ENCODE measurements at regions not wholly inside any gene's neighbourhood (a gene's known extent, or its start where the extent isn't known, plus 50 kb on each side); places are given as distances from the start of the nearest gene placed in this dataset.

- TF ChIP-seq CTCF (IDR thresholded peaks at IDR 0.05; ENCODE audit: low read length) (no peak), EZH2 (optimal IDR thresholded peaks at IDR 0.05; ENCODE audit: low read depth, low read length) (no peak), EZH2phosphoT487 (IDR thresholded peaks at IDR 0.05; ENCODE audit: low read length) (no peak)
Observed at GRCh38 chr1:43015269-43015668, 56.6 kb upstream of the SLC2A1 start.
